H1 (cell line): ENCODE measurements at regions not wholly inside any gene's neighbourhood (a gene's known extent, or its start where the extent isn't known, plus 50 kb on each side); places are given as distances from the start of the nearest gene placed in this dataset.

ENCODE experiments used
- CTCF ChIA-PET: fragments of 300-600 bp; sonication (Branson Sonifier 250); formaldehyde crosslinking; loops from one replicate; lab custom pipeline; 2021; ENCODE audit not compliant: partially characterized antibody; lab: Charles Lee
- POLR2A ChIA-PET: fragments of 300-600 bp; sonication (Branson Sonifier 250); formaldehyde crosslinking; loops from one replicate; lab custom pipeline; 2021; ENCODE audit warnings: inconsistent platforms; ENCODE audit not compliant: partially characterized antibody; lab: Charles Lee
- DNase-seq, 2 experiments: peaks; one replicate each; pipeline versions ENCODE4 v3.0.0 to v3.0.0-alpha.2; 2010 to 2022; ENCODE audit warnings: low spot score in 2 of 2, low read depth in 1 of 2, mixed read lengths in 1 of 2
- FAIRE-seq: peaks from 2 replicates; lab custom pipeline; 2011; peaks lifted over from hg19 to GRCh38; lab: Jason Lieb, UNC
- H2AFZ ChIP-seq: 2 replicates; pipeline ENCODE4 v1.8.1; 2012; ENCODE audit warnings: low read length, inconsistent platforms
- H2AK5ac ChIP-seq: 2 replicates; pipeline ENCODE4 v1.6.1; 2013; ENCODE audit warnings: low read depth, low read length
- H2BK120ac ChIP-seq: replicated peaks from 2 replicates; pipeline ENCODE3; 2013; ENCODE audit warnings: low read depth, low read length, inconsistent platforms
- H2BK12ac ChIP-seq: 2 replicates; pipeline ENCODE4 v1.6.1; 2013; ENCODE audit warnings: low read depth, low read length
- H2BK15ac ChIP-seq: 2 replicates; pipeline ENCODE4 v1.6.1; 2013; ENCODE audit warnings: low read length
- H2BK20ac ChIP-seq: 2 replicates; pipeline ENCODE4 v1.6.1; 2013; ENCODE audit warnings: low read length
- H2BK5ac ChIP-seq: 2 replicates; pipeline ENCODE4 v1.6.1; 2013; ENCODE audit warnings: low read depth, low read length
- H3K14ac ChIP-seq: 2 replicates; pipeline ENCODE4 v1.6.1; 2013; ENCODE audit warnings: inconsistent platforms; ENCODE audit not compliant: insufficient read length
- H3K18ac ChIP-seq: 2 replicates; pipeline ENCODE4 v1.6.1; 2013; ENCODE audit warnings: low read length; ENCODE audit errors: extremely low read depth
- H3K23ac ChIP-seq: 2 replicates; pipeline ENCODE4 v1.6.1; 2013; ENCODE audit warnings: inconsistent platforms; ENCODE audit not compliant: insufficient read length
- H3K23me2 ChIP-seq: 2 replicates; pipeline ENCODE4 v1.6.1; 2013; ENCODE audit warnings: low read depth, low read length
- H3K27ac ChIP-seq: 2 replicates; pipeline ENCODE4 v1.6.1; 2011; ENCODE audit warnings: low read depth, low read length, inconsistent platforms
- H3K27me3 ChIP-seq, 4 experiments: replicated peaks in 1 of 4; 1 replicate in 1 of 4; 2 replicates in 3 of 4; pipeline versions ENCODE4 v1.6.1 to v1.8.1; 2011 to 2013; ENCODE audit warnings: low read length in 3 of 4, mild to moderate bottlenecking in 3 of 4, inconsistent platforms in 2 of 4, mixed read lengths in 2 of 4, moderate library complexity in 1 of 4; ENCODE audit not compliant: control insufficient read depth in 3 of 4, insufficient read depth in 3 of 4; ENCODE audit errors: extremely low read depth in 1 of 4
- H3K36me3 ChIP-seq, 4 experiments: 2 replicates each; pipeline versions ENCODE4 v1.6.1 to v1.8.1; 2011 to 2013; ENCODE audit warnings: mild to moderate bottlenecking in 4 of 4, low read length in 3 of 4, moderate library complexity in 2 of 4, control low read depth in 1 of 4, inconsistent platforms in 1 of 4; ENCODE audit not compliant: insufficient read depth in 4 of 4, control insufficient read depth in 2 of 4
- H3K4ac ChIP-seq: replicated peaks from 2 replicates; pipeline ENCODE3; 2013; ENCODE audit warnings: low read length, low read depth, mixed read lengths, inconsistent platforms; ENCODE audit not compliant: insufficient read length
- H3K4me1 ChIP-seq, 4 experiments: replicated peaks in 1 of 4; 1 replicate in 1 of 4; 2 replicates in 3 of 4; pipeline versions ENCODE4 v1.6.1 to v1.8.1; 2011 to 2013; ENCODE audit warnings: low read length in 3 of 4, inconsistent platforms in 2 of 4, mixed read lengths in 1 of 4; ENCODE audit not compliant: insufficient read depth in 4 of 4, control insufficient read depth in 3 of 4
- H3K4me2 ChIP-seq, 2 experiments: 2 replicates each; pipeline versions ENCODE4 v1.6.1 to v1.8.1; 2011 to 2013; ENCODE audit warnings: low read depth in 2 of 2, low read length in 2 of 2, control low read depth in 1 of 2, inconsistent platforms in 1 of 2, mild to moderate bottlenecking in 1 of 2; ENCODE audit not compliant: insufficient read depth in 1 of 2
- H3K4me3 ChIP-seq, 4 experiments: fragments of 200-600, 300-600 bp in 1 of 4; sonication (generic), shearing (Covaris generic), sonication (Bioruptor Twin) in 1 of 4; 2 replicates each; pipeline versions ENCODE4 v1.5.1 to v1.8.1; 2011 to 2016; ENCODE audit warnings: low read length in 4 of 4, low read depth in 3 of 4, control low read depth in 2 of 4, inconsistent platforms in 2 of 4, mild to moderate bottlenecking in 2 of 4, mixed read lengths in 1 of 4, moderate library complexity in 1 of 4; ENCODE audit not compliant: insufficient read depth in 2 of 4; ENCODE audit errors: extremely low read depth in 1 of 4
- H3K56ac ChIP-seq: replicated peaks from 2 replicates; pipeline ENCODE3; 2013; ENCODE audit warnings: low read depth, mild to moderate bottlenecking, mixed read lengths, low read length, inconsistent platforms; ENCODE audit not compliant: insufficient read length
- H3K79me1 ChIP-seq: 2 replicates; pipeline ENCODE4 v1.6.1; 2013; ENCODE audit warnings: low read depth, low read length, control low read depth
- H3K79me2 ChIP-seq, 2 experiments: 2 replicates each; pipeline versions ENCODE4 v1.6.1 to v1.8.1; 2012 to 2013; ENCODE audit warnings: low read length in 2 of 2, mild to moderate bottlenecking in 2 of 2, inconsistent platforms in 1 of 2; ENCODE audit not compliant: insufficient read depth in 2 of 2, control insufficient read depth in 1 of 2
- H3K9ac ChIP-seq, 4 experiments: replicated peaks in 1 of 4; 1 replicate in 1 of 4; 2 replicates in 3 of 4; pipeline versions ENCODE4 v1.6.1 to v1.8.1; 2011 to 2013; ENCODE audit warnings: low read depth in 3 of 4, low read length in 3 of 4, control low read depth in 2 of 4, mild to moderate bottlenecking in 2 of 4, moderate library complexity in 2 of 4, inconsistent platforms in 1 of 4; ENCODE audit errors: extremely low read depth in 1 of 4
- H3K9me3 ChIP-seq, 2 experiments: 2 replicates each; pipeline versions ENCODE4 v1.6.1 to v1.8.1; 2012 to 2013; ENCODE audit warnings: mild to moderate bottlenecking in 2 of 2, moderate library complexity in 2 of 2, control low read depth in 1 of 2, inconsistent platforms in 1 of 2, low read depth in 1 of 2, low read length in 1 of 2, mixed read lengths in 1 of 2; ENCODE audit not compliant: insufficient read depth in 2 of 2
- H4K20me1 ChIP-seq, 2 experiments: replicated peaks in 1 of 2; 2 replicates each; pipeline versions ENCODE3 to v1.8.1; 2011 to 2013; ENCODE audit warnings: inconsistent platforms in 2 of 2, low read length in 2 of 2, mild to moderate bottlenecking in 1 of 2; ENCODE audit not compliant: insufficient read depth in 2 of 2, control insufficient read depth in 1 of 2
- H4K5ac ChIP-seq: 2 replicates; pipeline ENCODE4 v1.6.1; 2013; ENCODE audit warnings: low read length, low read depth, mixed read lengths, inconsistent platforms; ENCODE audit not compliant: insufficient read length
- H4K8ac ChIP-seq: 2 replicates; pipeline ENCODE4 v1.8.0; 2013; ENCODE audit warnings: mild to moderate bottlenecking, moderate library complexity, low read length, inconsistent platforms; ENCODE audit not compliant: insufficient read depth; ENCODE audit errors: extremely low read depth
- H4K91ac ChIP-seq: replicated peaks from 2 replicates; pipeline ENCODE3; 2013; ENCODE audit warnings: low read length, mixed read lengths, inconsistent platforms; ENCODE audit not compliant: insufficient read length
- CEBPB ChIP-seq: IDR thresholded peaks from 2 replicates; pipeline ENCODE4 v1.6.1; 2012; ENCODE audit warnings: low read depth, low read length
- NANOG ChIP-seq: IDR thresholded peaks from 2 replicates; pipeline ENCODE4 v1.6.1; 2011; ENCODE audit warnings: low read length, low read depth, mild to moderate bottlenecking, inconsistent platforms; ENCODE audit not compliant: insufficient read depth, poor library complexity, severe bottlenecking
- POLR2A ChIP-seq, 2 experiments: IDR thresholded peaks; 1 replicate in 1 of 2; 2 replicates in 1 of 2; pipeline ENCODE4 v1.6.1; 2011; ENCODE audit warnings: low read depth in 2 of 2, low read length in 2 of 2, mild to moderate bottlenecking in 2 of 2; ENCODE audit errors: control extremely low read depth in 1 of 2
- RAD21 ChIP-seq, 2 experiments: IDR thresholded peaks in 1 of 2; conservative IDR thresholded peaks in 1 of 2; 2 replicates each; pipeline ENCODE4 v1.6.1; 2011; ENCODE audit warnings: low read depth in 2 of 2, low read length in 2 of 2, improper control_type of control experiment in 1 of 2, inconsistent platforms in 1 of 2, mild to moderate bottlenecking in 1 of 2, moderate library complexity in 1 of 2
- SP1 ChIP-seq: IDR thresholded peaks from 2 replicates; pipeline ENCODE4 v1.6.1; 2011; ENCODE audit warnings: low read depth, low read length
- TAF1 ChIP-seq: IDR thresholded peaks from 2 replicates; pipeline ENCODE4 v1.6.1; 2011; ENCODE audit warnings: mild to moderate bottlenecking, low read depth, low read length
- WGBS, 2 experiments: shearing (Covaris generic) in 1 of 2; methylation state at CpG; one replicate each; pipeline versions ENCODE4 v1.1.6 to v1.1.7; 2013 to 2015; ENCODE audit warnings: low lambda C conversion rate in 2 of 2, mixed read lengths in 2 of 2, inconsistent platforms in 1 of 2, low coverage in 1 of 2, missing lambda C conversion rate in 1 of 2; ENCODE audit not compliant: insufficient replicate concordance in 2 of 2, insufficient coverage in 1 of 2, insufficient read length in 1 of 2; ENCODE audit errors: extremely low coverage in 1 of 2, missing lambda C conversion rate in 1 of 2; 5-methylcytosine and 5-hydroxymethylcytosine counted together
- TF ChIP-seq, protein P1 (sequence below): IDR thresholded peaks from 2 replicates; pipeline ENCODE4 v1.6.1; 2012; ENCODE audit warnings: inconsistent platforms
- TF ChIP-seq, protein P2 (sequence below): IDR thresholded peaks from 2 replicates; pipeline ENCODE4 v1.6.1; 2012; ENCODE audit warnings: low read length, inconsistent platforms
- TF ChIP-seq, protein P3 (sequence below), 3 experiments: IDR thresholded peaks; 1 replicate in 2 of 3; 2 replicates in 1 of 3; pipeline versions ENCODE4 v1.5.1 to v1.6.1; 2011; ENCODE audit warnings: low read length in 3 of 3, mild to moderate bottlenecking in 3 of 3, inconsistent platforms in 2 of 3, low read depth in 1 of 3, moderate library complexity in 1 of 3; ENCODE audit not compliant: insufficient read depth in 1 of 3; ENCODE audit errors: control extremely low read depth in 1 of 3

DNA sequence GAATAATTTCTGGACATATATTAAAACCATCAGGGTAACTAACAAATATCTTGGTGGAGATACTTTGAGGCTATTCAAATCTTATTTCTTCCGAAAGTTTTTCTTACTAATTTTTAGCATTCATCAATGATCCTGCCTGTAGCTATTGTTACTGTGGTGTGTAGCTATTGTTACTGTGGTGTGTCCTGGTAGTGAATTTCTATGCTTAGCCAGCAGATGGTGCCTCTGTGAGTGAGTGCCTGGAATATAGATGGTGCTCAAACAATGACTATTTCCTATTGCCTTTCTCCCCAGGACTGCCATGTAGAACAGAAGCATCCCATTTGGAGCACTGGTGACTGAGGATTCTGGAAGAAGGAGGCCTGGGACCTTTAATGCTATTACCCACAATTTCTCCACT is 245.7 kb downstream of the CCSER2 start:
- no peak overlapping the region for H3K4me2 ChIP-seq
- WGBS, 2 experiments = 92% methylated on average over 1 of the region's 1 CpG; no CpG with 5 or more reads in 1 of the 2 experiments
- no peak overlapping the region for H2BK5ac ChIP-seq
- CTCF ChIA-PET = interaction anchor here (0.6 to 7.9 kb wide), 14 partner anchors 8 to 273 kb away, joined by 3 to 72 read pairs (median 4); no protein-coding TSS in a partner anchor
- no peak overlapping the region for H2BK12ac ChIP-seq
- no peak overlapping the region for H3K4ac ChIP-seq
- no peaks in the 10 kb centered on the region for H3K79me1 ChIP-seq
- H3K79me2 ChIP-seq = no peaks in the 10 kb centered on the region
- H3K14ac ChIP-seq = no peak overlapping the region
- no peaks in the 10 kb centered on the region for H4K20me1 ChIP-seq
- no peak overlapping the region for H4K5ac ChIP-seq
- no peak overlapping the region for H2BK20ac ChIP-seq
- no peaks in the 10 kb centered on the region for H3K27me3 ChIP-seq
- H3K18ac ChIP-seq = no peak overlapping the region
- H2AK5ac ChIP-seq = no peak overlapping the region
- FAIRE-seq (peak; percentile 81), DNase-seq (no peak)
- no peaks in the 10 kb centered on the region for H3K23me2 ChIP-seq
- no peak overlapping the region for H2BK15ac ChIP-seq
- no peak overlapping the region for H3K27ac ChIP-seq
- no peak overlapping the region for H2BK120ac ChIP-seq
- no peak overlapping the region for H3K23ac ChIP-seq
- no peaks in the 10 kb centered on the region for H3K36me3 ChIP-seq
- H3K9ac ChIP-seq = no peak overlapping the region
- POLR2A ChIA-PET = no interaction called here
- H2AFZ ChIP-seq = no peak overlapping the region
- H3K9me3 ChIP-seq = peaks cover 0 to 8% of the 10 kb centered on the region in 2 experiments; a peak in 2 of 4 replicates
- H4K91ac ChIP-seq = no peak overlapping the region
- no peak overlapping the region for H4K8ac ChIP-seq
- no peak overlapping the region for H3K56ac ChIP-seq
- TF ChIP-seq POLR2A (IDR thresholded peaks at IDR 0.05; ENCODE audit: control extremely low read depth in 1 of 2, low read depth in 2 of 2, low read length in 2 of 2) (no peak), NANOG (no peak), SP1 (no peak), TAF1 (no peak), CEBPB (no peak), RAD21 (IDR thresholded peaks at IDR 0.05 in 1 of 2, conservative IDR thresholded peaks at IDR 0.05 in 1 of 2; ENCODE audit: low read depth in 2 of 2, low read length in 2 of 2) (peak; percentile 38 to 46)
- TF ChIP-seq, protein P1, sequence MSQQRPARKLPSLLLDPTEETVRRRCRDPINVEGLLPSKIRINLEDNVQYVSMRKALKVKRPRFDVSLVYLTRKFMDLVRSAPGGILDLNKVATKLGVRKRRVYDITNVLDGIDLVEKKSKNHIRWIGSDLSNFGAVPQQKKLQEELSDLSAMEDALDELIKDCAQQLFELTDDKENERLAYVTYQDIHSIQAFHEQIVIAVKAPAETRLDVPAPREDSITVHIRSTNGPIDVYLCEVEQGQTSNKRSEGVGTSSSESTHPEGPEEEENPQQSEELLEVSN = no peak
- TF ChIP-seq, protein P2, sequence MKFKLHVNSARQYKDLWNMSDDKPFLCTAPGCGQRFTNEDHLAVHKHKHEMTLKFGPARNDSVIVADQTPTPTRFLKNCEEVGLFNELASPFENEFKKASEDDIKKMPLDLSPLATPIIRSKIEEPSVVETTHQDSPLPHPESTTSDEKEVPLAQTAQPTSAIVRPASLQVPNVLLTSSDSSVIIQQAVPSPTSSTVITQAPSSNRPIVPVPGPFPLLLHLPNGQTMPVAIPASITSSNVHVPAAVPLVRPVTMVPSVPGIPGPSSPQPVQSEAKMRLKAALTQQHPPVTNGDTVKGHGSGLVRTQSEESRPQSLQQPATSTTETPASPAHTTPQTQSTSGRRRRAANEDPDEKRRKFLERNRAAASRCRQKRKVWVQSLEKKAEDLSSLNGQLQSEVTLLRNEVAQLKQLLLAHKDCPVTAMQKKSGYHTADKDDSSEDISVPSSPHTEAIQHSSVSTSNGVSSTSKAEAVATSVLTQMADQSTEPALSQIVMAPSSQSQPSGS = no peak
- TF ChIP-seq, protein P3, sequence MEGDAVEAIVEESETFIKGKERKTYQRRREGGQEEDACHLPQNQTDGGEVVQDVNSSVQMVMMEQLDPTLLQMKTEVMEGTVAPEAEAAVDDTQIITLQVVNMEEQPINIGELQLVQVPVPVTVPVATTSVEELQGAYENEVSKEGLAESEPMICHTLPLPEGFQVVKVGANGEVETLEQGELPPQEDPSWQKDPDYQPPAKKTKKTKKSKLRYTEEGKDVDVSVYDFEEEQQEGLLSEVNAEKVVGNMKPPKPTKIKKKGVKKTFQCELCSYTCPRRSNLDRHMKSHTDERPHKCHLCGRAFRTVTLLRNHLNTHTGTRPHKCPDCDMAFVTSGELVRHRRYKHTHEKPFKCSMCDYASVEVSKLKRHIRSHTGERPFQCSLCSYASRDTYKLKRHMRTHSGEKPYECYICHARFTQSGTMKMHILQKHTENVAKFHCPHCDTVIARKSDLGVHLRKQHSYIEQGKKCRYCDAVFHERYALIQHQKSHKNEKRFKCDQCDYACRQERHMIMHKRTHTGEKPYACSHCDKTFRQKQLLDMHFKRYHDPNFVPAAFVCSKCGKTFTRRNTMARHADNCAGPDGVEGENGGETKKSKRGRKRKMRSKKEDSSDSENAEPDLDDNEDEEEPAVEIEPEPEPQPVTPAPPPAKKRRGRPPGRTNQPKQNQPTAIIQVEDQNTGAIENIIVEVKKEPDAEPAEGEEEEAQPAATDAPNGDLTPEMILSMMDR (IDR thresholded peaks at IDR 0.05; ENCODE audit: control extremely low read depth in 1 of 3, insufficient read depth in 1 of 3, low read depth in 1 of 3, low read length in 3 of 3) = peak in 2 of 3 experiments; percentile 49 to 60; a peak in 3 of 4 replicates
- H3K4me1 ChIP-seq = no peaks in the 10 kb centered on the region; a peak in 1 of 7 replicates
- H3K4me3 ChIP-seq = no peak overlapping the region
